Heart left ventricle (tissue), 13 donors: ENCODE measurements at regions not wholly inside any gene's neighbourhood (a gene's known extent, or its start where the extent isn't known, plus 50 kb on each side); places are given as distances from the start of the nearest gene placed in this dataset.

Source experiments
- CTCF ChIP-seq, 12 donors: fragments of 200-600 bp; sonication (generic) in 4 of 12; IDR thresholded peaks; one replicate each; pipeline versions ENCODE4 v1.5.0 to v1.8.0; 2018 to 2022; ENCODE audit warnings: antibody characterized with exemption in 12 of 12, mild to moderate bottlenecking in 5 of 12
- POLR2A ChIP-seq, 2 donors: fragments of 450-650 bp; IDR thresholded peaks; one replicate each; pipeline ENCODE4 v1.6.1; 2017; ENCODE audit warnings: antibody characterized with exemption in 2 of 2, mild to moderate bottlenecking in 2 of 2, moderate library complexity in 2 of 2
- donor health status: ischemic (EF 13 %, LVEDD 7.1; RV severe dilation, severe dysfunction).
- donor health status: DM: no; HTN: yes; CAD: no.
- donor health status: DM: no; HTN: no; CAD: no.
- donor health status: ischemic (EF 25% LVEDD 6.9; RV normal size, moderate dysfunction).
- donor health status: ischemic (EF 25% LVEDD 5.7; RV mildly dilated, moderate dysfunction).
- donor health status: ischemic (EF 35%, LVEDD 5.7; RV mildly dilated, moderate dysfunction).
- donor health status: nonischemic (EF 11% LVEDD 7.7; RV severe dilation, severe dysfunction).
- donor health status: DM: yes; HTN: yes; CAD: no.
- donor health status: PGD.
- donor health status: ischemic (EF 29% LVEDD 5.4; RV normal size, mild dysfunction).
- donor health status: nonischemic (EF 23%, LVEDD 6.1; RV moderate dilation, normal function).

- TF ChIP-seq CTCF (IDR thresholded peaks at IDR 0.05) (no peak), POLR2A (IDR thresholded peaks at IDR 0.05) (no peak)
These were observed 265.2 kb upstream of the ADGRL4 start for GRCh38 chr1:79271759-79272158.
